Stimulated activated CD4-positive, alpha-beta T cell treated with anti-CD3 and anti-CD28 coated beads, Interleukin-15, amount 100 ng/mL, for 1 hour (primary cell): ENCODE measurements at regions not wholly inside any gene's neighbourhood (a gene's known extent, or its start where the extent isn't known, plus 50 kb on each side); places are given as distances from the start of the nearest gene placed in this dataset.
"Not testable (repeated sequence)": the region's sequence is repeated elsewhere in the genome, so short reads cannot be mapped to it uniquely, and the experiment has no call there.

Experiments used
- DNase-seq, 2 donors: peaks; one replicate each; pipeline ENCODE4 v3.0.0-alpha.2; 2020; ENCODE audit warnings: low read depth in 1 of 2, low spot score in 1 of 2

DNA sequence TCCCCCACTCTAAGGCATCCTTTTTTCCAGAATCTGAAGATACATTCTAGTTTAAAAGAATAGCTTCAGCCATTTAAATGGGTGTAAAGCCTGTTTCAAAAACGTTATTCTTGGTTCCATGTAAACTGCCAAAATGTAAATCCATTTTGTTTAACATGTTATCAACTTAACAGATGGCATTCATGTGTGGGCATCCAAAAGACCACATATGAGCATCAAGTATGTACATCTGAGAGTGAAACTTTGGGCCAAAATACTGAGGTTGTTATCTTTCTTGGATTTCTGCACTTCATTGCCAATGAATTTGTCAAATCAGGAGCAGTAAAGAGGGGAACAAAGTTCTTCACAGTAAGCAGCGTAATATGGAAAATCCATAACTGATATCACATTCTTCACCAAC is 395.4 kb downstream of the ZNF804A start:
- no peak for DNase-seq

DNA sequence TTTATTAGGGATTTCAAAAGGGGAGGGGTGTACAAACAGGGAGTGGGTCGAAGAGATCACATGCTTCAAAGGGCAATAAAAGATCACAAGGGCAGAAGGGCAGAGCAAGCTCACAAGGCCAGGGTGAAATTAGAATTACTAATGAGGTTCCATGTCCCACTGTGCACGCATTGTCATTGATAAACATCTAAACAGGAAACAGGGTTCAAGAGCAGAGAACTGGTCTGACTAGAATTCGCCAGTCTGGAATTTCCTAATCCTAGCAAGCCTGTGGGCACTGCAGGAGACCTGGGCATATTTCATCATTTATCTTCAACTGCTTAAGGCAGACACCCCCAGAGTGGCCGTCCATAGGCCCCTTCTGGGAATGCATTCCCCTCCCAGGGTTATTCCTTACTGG is 408.2 kb downstream of the ZNF804A start:
- no peak for DNase-seq

DNA sequence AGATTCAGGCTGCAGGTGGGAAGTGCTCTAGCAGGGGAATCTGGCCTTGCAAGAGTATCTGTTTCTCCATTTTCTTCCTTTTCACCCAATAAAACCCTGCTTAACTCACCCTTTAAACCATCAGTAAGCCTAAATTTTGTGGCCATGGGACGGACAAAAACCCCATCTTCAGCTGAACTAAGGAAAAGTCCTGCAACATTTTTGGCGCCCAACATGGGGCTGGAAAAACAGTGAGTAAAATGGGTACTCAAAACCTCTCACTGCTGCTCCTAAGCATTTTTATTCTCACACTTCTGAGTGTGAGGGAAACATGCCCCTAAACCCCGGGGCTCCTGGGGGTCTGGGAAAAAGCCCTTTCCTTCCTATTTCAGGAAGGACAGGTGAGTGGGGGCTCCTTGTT is 414.3 kb downstream of the ZNF804A start:
- DNase-seq = no peak

DNA sequence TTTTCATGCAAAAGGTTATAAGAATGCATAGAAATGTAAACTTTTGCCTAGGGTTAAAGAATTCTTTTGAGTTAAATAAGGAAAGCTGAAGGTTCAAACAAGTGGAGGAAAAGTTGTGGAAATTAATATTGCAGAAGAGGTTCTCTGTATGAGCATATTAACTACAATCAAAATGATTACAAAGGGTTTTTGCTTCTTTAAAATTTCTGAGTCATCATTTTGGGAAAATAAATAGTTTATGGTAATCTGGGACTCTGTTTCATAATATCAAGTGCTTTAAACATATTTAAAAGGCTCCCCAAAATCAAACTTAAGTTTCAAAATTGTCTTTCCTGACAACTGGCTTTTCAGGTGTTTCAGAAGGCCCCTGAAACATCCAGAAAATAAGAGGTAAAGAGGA is 415.7 kb downstream of the ZNF804A start:
- no peak for DNase-seq

DNA sequence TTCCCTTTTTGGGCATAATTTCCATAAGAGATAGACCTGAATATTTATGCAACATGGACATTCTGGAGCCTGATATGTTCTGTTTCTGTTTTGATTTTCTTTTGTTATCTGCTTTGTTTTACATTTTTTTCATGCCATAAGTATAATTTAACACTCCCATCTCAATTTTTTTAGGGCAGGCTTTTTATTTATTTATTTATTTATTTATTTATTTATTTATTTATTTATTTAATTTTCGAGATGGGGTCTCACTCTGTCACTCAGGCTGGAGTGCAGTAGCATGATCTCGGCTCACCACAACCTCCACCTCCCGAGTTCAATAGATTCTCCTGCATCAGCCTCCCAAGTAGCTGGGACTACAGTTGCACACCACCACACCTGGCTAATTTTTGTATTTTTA is 427.6 kb downstream of the ZNF804A start:
- DNase-seq = not testable (repeated sequence)

- DNase-seq = no peak
These were observed 437.6 kb downstream of the ZNF804A start for GRCh38 chr2:185035906-185036305.

DNA sequence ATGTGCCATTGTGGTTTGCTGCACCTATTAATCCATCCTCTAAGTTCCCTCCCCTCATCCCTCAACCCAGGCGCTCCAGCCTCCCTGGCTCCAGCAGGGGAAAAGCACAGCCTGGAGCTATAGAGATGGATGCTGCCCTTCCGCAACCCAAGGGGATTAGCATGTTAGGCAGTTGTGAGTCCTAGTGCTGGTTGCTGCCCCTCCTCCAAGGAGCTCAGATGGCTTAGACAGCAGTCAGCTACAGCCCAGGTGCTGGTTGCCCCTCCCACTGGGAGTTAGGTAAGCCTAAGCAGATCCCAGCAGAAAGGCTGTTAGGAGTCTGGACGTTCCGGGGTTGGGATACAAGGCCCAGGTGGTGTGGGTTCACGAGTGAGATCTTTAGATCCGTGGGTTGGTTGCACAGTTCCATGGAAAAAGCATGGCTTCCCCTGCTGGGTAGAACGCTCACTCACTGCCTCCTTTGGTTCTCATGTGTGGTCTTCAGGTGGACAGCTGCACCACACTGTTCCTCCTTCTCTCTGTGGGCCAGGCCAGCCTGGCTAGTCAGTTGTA is 446.1 kb downstream of the ZNF804A start:
- no peak for DNase-seq

GRCh38 chr2:185050804-185051203 is 452.5 kb downstream of the ZNF804A start:
- no peak for DNase-seq

- DNase-seq = no peak
These were observed 465.4 kb downstream of the ZNF804A start for GRCh38 chr2:185063761-185064160.

- no peak for DNase-seq
These were observed 467.8 kb downstream of the ZNF804A start for GRCh38 chr2:185066128-185066527.

- no peak for DNase-seq
These were observed 470.8 kb downstream of the ZNF804A start for GRCh38 chr2:185069107-185069506.

DNA sequence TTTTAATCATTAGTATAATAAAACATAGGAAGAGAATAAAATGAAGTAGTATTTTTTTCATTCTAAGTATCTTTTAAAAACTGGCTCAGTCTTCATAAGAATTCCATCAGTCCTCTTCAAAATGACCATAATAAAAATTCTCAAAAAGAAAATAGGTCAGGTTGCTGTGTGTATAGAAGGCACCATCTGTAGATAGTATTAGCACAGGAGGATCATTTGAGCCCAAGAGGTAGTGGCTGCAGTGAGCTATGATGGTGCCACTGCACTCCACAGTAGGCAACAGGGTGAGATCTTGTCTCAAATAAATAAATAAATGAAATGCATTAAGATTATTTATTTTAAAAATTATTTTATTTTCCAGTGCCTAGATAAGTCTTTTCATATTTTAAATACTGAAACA is 475.8 kb downstream of the ZNF804A start:
- no peak for DNase-seq

- no peak for DNase-seq
These were observed 484.4 kb downstream of the ZNF804A start for GRCh38 chr2:185082749-185083148.

DNA sequence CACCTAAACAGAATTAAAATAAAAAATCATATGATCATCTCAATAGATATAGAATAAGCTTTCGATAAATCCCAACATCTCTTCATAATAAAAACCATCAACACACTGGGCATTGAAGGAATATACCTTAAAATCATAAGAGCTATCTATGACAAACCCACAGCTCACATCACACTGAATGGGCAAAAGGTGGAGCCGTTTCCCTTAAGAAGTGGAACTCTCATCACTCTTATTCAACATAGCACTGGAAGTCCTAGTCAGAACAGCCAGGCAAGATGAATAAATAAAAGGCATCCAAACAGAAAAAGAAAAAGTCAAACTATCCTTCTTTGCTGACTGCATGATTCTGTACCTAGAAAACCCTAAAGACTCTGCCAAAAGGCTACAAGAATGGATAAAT is 510.3 kb downstream of the ZNF804A start:
- no peak for DNase-seq

DNA sequence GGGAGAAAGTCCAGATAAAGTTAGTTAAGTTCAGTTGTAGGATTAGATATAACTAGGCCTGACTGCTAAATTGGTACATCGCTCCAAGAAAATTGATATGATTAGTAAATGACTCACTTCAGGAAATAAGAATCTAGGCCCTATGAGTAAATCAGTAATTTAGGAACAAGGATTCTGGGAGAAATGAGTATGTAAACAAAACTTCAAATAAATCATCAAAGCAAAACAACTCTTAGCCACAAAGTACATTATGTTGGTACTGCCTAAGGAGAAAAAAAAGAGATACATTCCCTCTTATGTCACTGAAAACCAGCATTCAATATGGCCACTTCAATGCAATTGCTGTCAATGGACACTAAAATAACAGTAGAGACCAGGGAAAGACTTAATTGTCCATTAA is 529.1 kb downstream of the ZNF804A start:
- no peak for DNase-seq

DNA sequence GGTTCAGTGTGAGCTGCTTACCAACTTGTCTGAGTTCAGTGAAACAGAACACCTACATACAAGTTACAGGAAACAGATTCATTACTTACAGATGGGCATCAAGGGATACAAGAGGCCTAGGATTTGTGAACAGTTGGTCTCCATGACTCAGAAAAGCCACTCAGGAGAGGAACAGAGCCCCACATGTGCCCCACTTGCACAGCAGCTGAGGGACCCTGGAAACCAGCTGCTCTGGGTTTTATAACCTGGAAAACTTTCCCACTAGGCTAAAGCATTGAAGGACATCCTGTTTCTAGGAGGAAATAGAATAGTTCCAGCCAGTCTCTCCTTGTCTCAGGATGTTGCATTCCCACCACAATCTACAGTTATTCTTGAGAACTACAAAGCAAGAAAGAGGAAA is 530.0 kb downstream of the ZNF804A start:
- no peak for DNase-seq

DNA sequence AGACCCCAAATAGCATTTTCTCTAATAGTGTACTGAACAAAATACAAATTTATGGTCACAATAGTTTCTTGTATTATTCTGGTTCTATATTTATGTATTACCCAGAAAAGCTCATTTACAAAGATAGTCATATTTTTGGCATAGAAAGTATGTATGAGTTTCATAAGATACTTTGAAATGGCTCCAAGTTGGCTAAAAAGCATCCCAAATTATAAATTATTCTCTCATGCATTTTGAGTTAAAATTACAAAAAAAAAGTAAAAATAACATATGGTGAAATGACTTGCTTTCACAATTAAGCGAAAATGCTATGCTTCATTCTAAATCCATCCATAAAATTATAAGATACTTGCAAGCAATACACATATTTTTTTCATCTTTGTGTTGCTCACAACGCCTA is 530.7 kb downstream of the ZNF804A start:
- no peak for DNase-seq

DNA sequence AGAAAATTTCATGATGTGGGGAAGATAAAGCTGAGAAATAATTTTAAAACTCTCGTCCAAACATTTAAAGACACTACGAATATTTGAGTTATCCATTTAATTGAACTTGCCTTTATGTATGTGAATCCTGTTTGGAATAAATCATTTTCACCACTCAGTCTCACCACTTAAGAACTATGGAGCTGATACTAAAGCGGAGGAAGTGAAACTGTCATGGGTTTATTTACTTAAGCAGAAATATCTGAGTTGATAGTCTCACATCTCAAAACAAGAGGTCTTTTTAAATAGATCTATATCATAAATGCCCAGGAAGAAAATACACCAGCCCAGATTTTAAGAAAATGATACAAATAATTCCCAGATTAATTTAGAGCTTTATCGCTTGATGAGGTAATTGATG is 532.4 kb downstream of the ZNF804A start:
- no peak for DNase-seq

GRCh38 chr2:185132501-185133041 is 534.2 kb downstream of the ZNF804A start:
- DNase-seq = no peak

- no peak for DNase-seq
These were observed 539.4 kb downstream of the ZNF804A start for GRCh38 chr2:185137700-185138099.

DNA sequence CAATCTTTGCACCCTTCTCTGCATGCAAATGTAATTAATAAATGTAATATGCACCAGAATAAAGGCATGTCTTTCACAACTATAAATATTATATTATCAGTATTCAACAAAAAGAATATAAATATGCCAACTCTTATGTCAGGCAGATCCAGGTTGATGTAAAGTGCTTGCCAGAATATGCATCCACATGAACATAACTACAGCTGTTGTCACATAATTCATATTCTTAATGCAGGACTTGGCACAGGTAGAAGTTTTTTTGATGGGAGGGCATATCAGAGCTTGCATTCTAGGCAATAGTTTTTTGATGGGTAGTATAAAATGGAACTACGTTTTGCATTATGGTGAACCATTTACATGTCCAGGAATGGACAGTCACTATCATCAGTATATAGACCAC is 544.3 kb downstream of the ZNF804A start:
- no peak for DNase-seq

- DNase-seq = no peak
These were observed 546.0 kb downstream of the ZNF804A start for GRCh38 chr2:185144159-185144919.
